MCF 10A (cell line): ENCODE measurements at regions not wholly inside any gene's neighbourhood (a gene's known extent, or its start where the extent isn't known, plus 50 kb on each side); places are given as distances from the start of the nearest gene placed in this dataset.

Experiments
- BruUV-seq: library from RNA; stranded (reverse); fragments of 400-500 nt; replicated peaks from 2 replicates; lab custom pipeline; 2021; lab: Mats Ljungman, UMichigan
- CTCF ChIA-PET: fragments of 300-600 bp; sonication (Branson Sonifier 250); formaldehyde crosslinking; extraction: SDS; loops from one replicate; lab custom pipeline; 2021; ENCODE audit warnings: antibody characterized with exemption, inconsistent platforms; lab: Yijun Ruan, JAX
- POLR2A ChIA-PET: fragments of 300-600, 350-650 bp; sonication (Branson Sonifier 250); formaldehyde crosslinking; extraction: SDS; loops from one replicate; lab custom pipeline; 2020; ENCODE audit warnings: antibody characterized with exemption, inconsistent platforms; lab: Yijun Ruan, JAX
- DNase-seq: peaks from one replicate; pipeline ENCODE4 v3.0.0-alpha.2; 2018; ENCODE audit not compliant: unreplicated experiment
- H3K27ac Mint-ChIP-seq: one replicate; pipeline ENCODE4 v1.8.0; 2022; ENCODE audit warnings: mild to moderate bottlenecking, low read depth, mixed read lengths; ENCODE audit not compliant: unreplicated experiment
- H3K27me3 Mint-ChIP-seq: one replicate; pipeline ENCODE4 v1.8.0; 2022; ENCODE audit warnings: mixed read lengths; ENCODE audit not compliant: insufficient read depth, unreplicated experiment
- H3K36me3 Mint-ChIP-seq: one replicate; pipeline ENCODE4 v1.8.0; 2022; ENCODE audit warnings: mild to moderate bottlenecking, moderate library complexity, mixed read lengths; ENCODE audit not compliant: insufficient read depth, unreplicated experiment
- H3K4me1 Mint-ChIP-seq: one replicate; pipeline ENCODE4 v1.8.0; 2022; ENCODE audit warnings: mixed read lengths; ENCODE audit not compliant: insufficient read depth, unreplicated experiment
- H3K4me3 Mint-ChIP-seq: one replicate; pipeline ENCODE4 v1.8.0; 2022; ENCODE audit warnings: mild to moderate bottlenecking, moderate library complexity, mixed read lengths; ENCODE audit not compliant: unreplicated experiment
- H3K9me3 Mint-ChIP-seq: one replicate; pipeline ENCODE4 v1.8.0; 2022; ENCODE audit warnings: mixed read lengths; ENCODE audit not compliant: unreplicated experiment
- CTCF ChIP-seq: fragments of 200-600 bp; IDR thresholded peaks from one replicate; pipeline ENCODE4 v1.8.0; 2022; ENCODE audit warnings: antibody characterized with exemption, mild to moderate bottlenecking; ENCODE audit not compliant: unreplicated experiment
- intact Hi-C: fragments of 100-400 bp; cut with micrococcal nuclease; formaldehyde crosslinking; loops from 2 replicates; pipeline ENCODE4 v1.14.1; 2022

GRCh38 chr1:98081944-98082343 lies 161.1 kb upstream of the DPYD start:
- no peak for DNase-seq
- H3K27ac Mint-ChIP-seq = no peak overlapping the region
- no TSS peak for BruUV-seq

GRCh38 chr1:98078596-98078995 lies 157.8 kb upstream of the DPYD start:
- H3K27ac Mint-ChIP-seq = no peak overlapping the region
- BruUV-seq = no TSS peak
- H3K9me3 Mint-ChIP-seq = peaks cover 2% of the 10 kb centered on the region
- POLR2A ChIA-PET = no interaction called here
- TF ChIP-seq CTCF = no peak
- intact Hi-C loops = no loop called here
- H3K4me1 Mint-ChIP-seq = no peaks in the 10 kb centered on the region
- H3K4me3 Mint-ChIP-seq = no peak overlapping the region
- CTCF ChIA-PET = interaction anchor here (0.5 kb wide), 1 partner anchor 39 kb away, joined by 4 read pairs; no protein-coding TSS in a partner anchor
- no peaks in the 10 kb centered on the region for H3K27me3 Mint-ChIP-seq
- H3K36me3 Mint-ChIP-seq = no peaks in the 10 kb centered on the region
- no peak for DNase-seq

More at GRCh38 chr1:98081944-98082343, 161.1 kb upstream of the DPYD start:
- Mint-ChIP-seq H3K27me3 (no peaks in the 10 kb centered on the region), H3K4me1 (peaks cover 18% of the 10 kb centered on the region), H3K36me3 (peaks cover 7% of the 10 kb centered on the region), H3K4me3 (no peak overlapping the region), H3K9me3 (peaks cover 24% of the 10 kb centered on the region)
- POLR2A ChIA-PET = interaction anchor here (1.3 kb wide), 1 partner anchor 244 kb away, joined by 3 read pairs; no protein-coding TSS in a partner anchor
- CTCF ChIA-PET = interaction anchor here (0.6 kb wide), 2 partner anchors 60 to 115 kb away, joined by 3 read pairs; no protein-coding TSS in a partner anchor
- intact Hi-C loops = no loop called here
- TF ChIP-seq CTCF = no peak

- H3K4me1 Mint-ChIP-seq = no peaks in the 10 kb centered on the region
- POLR2A ChIA-PET = no interaction called here
- no peak for TF ChIP-seq CTCF
- H3K4me3 Mint-ChIP-seq = no peak overlapping the region
- no peak for DNase-seq
- H3K36me3 Mint-ChIP-seq = no peaks in the 10 kb centered on the region
- intact Hi-C loops = no loop called here
- CTCF ChIA-PET = no interaction called here
- BruUV-seq = no TSS peak
- no peaks in the 10 kb centered on the region for H3K9me3 Mint-ChIP-seq
- no peak overlapping the region for H3K27ac Mint-ChIP-seq
- H3K27me3 Mint-ChIP-seq = no peaks in the 10 kb centered on the region
Measured at GRCh38 chr1:98077691-98078090, 156.9 kb upstream of the DPYD start.

- CTCF ChIA-PET = no interaction called here
- no TSS peak for BruUV-seq
- H3K4me3 Mint-ChIP-seq = no peak overlapping the region
- POLR2A ChIA-PET = interaction anchor here (0.6 kb wide), 1 partner anchor 156 kb away, joined by 4 read pairs; no protein-coding TSS in a partner anchor
- H3K4me1 Mint-ChIP-seq = no peaks in the 10 kb centered on the region
- no peak for DNase-seq
- no peak overlapping the region for H3K27ac Mint-ChIP-seq
- H3K9me3 Mint-ChIP-seq = no peaks in the 10 kb centered on the region
- H3K36me3 Mint-ChIP-seq = no peaks in the 10 kb centered on the region
- no peak for TF ChIP-seq CTCF
- intact Hi-C loops = no loop called here
- no peaks in the 10 kb centered on the region for H3K27me3 Mint-ChIP-seq
Measured at GRCh38 chr1:98075626-98076025, 154.8 kb upstream of the DPYD start.
